Suprapubic skin (tissue), 4 donors: ENCODE measurements at regions not wholly inside any gene's neighbourhood (a gene's known extent, or its start where the extent isn't known, plus 50 kb on each side); places are given as distances from the start of the nearest gene placed in this dataset.

ENCODE experiments used
- DNase-seq, 2 donors: peaks; one replicate each; pipeline ENCODE4 v3.0.0-alpha.2; 2019; ENCODE audit warnings: low spot score in 2 of 2
- H3K27ac ChIP-seq: fragments of 200-600 bp; sonication (generic); one replicate; pipeline ENCODE4 v1.5.1; 2019
- H3K27me3 ChIP-seq: fragments of 200-600 bp; sonication (generic); one replicate; pipeline ENCODE4 v1.5.1; 2019
- H3K36me3 ChIP-seq: fragments of 200-600 bp; sonication (generic); one replicate; pipeline ENCODE4 v1.5.1; 2019
- H3K4me1 ChIP-seq: fragments of 200-600 bp; sonication (generic); one replicate; pipeline ENCODE4 v1.5.1; 2019
- H3K4me3 ChIP-seq: fragments of 200-600 bp; sonication (generic); one replicate; pipeline ENCODE4 v1.5.1; 2019; ENCODE audit warnings: mild to moderate bottlenecking
- H3K9me3 ChIP-seq: fragments of 200-600 bp; sonication (generic); one replicate; pipeline ENCODE4 v1.5.1; 2019
- CTCF ChIP-seq, 2 donors: fragments of 200-600 bp in 1 of 2; fragments of 450-650 bp in 1 of 2; sonication (generic) in 1 of 2; IDR thresholded peaks; one replicate each; pipeline ENCODE4 v1.5.1; 2016 to 2019; ENCODE audit warnings: antibody characterized with exemption in 2 of 2, mild to moderate bottlenecking in 1 of 2, moderate library complexity in 1 of 2
- EP300 ChIP-seq: sonication (generic); formaldehyde crosslinking; IDR thresholded peaks from one replicate; pipeline ENCODE4 v1.6.1; 2017; ENCODE audit warnings: antibody characterized with exemption
- POLR2A ChIP-seq, 2 donors: fragments of 450-650 bp; IDR thresholded peaks; one replicate each; pipeline ENCODE4 v1.6.1; 2017; ENCODE audit warnings: antibody characterized with exemption in 2 of 2, mild to moderate bottlenecking in 2 of 2, moderate library complexity in 2 of 2
- POLR2AphosphoS5 ChIP-seq, 3 donors: sonication (generic); formaldehyde crosslinking; IDR thresholded peaks; one replicate each; pipeline ENCODE4 v1.6.1; 2017; ENCODE audit warnings: antibody characterized with exemption in 3 of 3
- WGBS: methylation state at CpG from one replicate; pipeline ENCODE4 v1.1.5; 2018; 5-methylcytosine and 5-hydroxymethylcytosine counted together

- Histone ChIP-seq H3K9me3 (no peaks in the 10 kb centered on the region), H3K27me3 (no peaks in the 10 kb centered on the region), H3K4me1 (no peaks in the 10 kb centered on the region), H3K27ac (no peak overlapping the region), H3K4me3 (no peak overlapping the region), H3K36me3 (no peaks in the 10 kb centered on the region)
- 79% methylated on average over 4 of the region's 4 CpGs for WGBS
- no peak for TF ChIP-seq EP300
- no peak for TF ChIP-seq CTCF (IDR thresholded peaks at IDR 0.05)
- TF ChIP-seq POLR2A (IDR thresholded peaks at IDR 0.05), result no peak
- no peak for TF ChIP-seq POLR2AphosphoS5 (IDR thresholded peaks at IDR 0.05)
- DNase-seq, result no peak
Observed at GRCh38 chr5:5904113-5904512, 474.2 kb downstream of the MED10 start.

- no peaks in the 10 kb centered on the region for H3K27me3 ChIP-seq
- no peak overlapping the region for H3K27ac ChIP-seq
- no peak for TF ChIP-seq EP300
- no peak for TF ChIP-seq POLR2A (IDR thresholded peaks at IDR 0.05)
- no peak for TF ChIP-seq POLR2AphosphoS5 (IDR thresholded peaks at IDR 0.05)
- no peak for TF ChIP-seq CTCF (IDR thresholded peaks at IDR 0.05)
- no peaks in the 10 kb centered on the region for H3K4me1 ChIP-seq
- no peak overlapping the region for H3K4me3 ChIP-seq
- no peaks in the 10 kb centered on the region for H3K36me3 ChIP-seq
- H3K9me3 ChIP-seq, result no peaks in the 10 kb centered on the region
- 73% methylated on average over 10 of the region's 10 CpGs for WGBS
- no peak for DNase-seq
Observed at GRCh38 chr5:5902678-5903646, 475.4 kb downstream of the MED10 start.

- Histone ChIP-seq H3K27me3 (no peaks in the 10 kb centered on the region), H3K9me3 (no peaks in the 10 kb centered on the region), H3K27ac (no peak overlapping the region), H3K4me3 (no peak overlapping the region), H3K4me1 (no peaks in the 10 kb centered on the region), H3K36me3 (no peaks in the 10 kb centered on the region)
- 66% methylated on average over 6 of the region's 6 CpGs for WGBS
- no peak for DNase-seq
- TF ChIP-seq POLR2AphosphoS5 (IDR thresholded peaks at IDR 0.05), result no peak
- TF ChIP-seq CTCF (IDR thresholded peaks at IDR 0.05), result no peak
- TF ChIP-seq POLR2A (IDR thresholded peaks at IDR 0.05), result no peak
- no peak for TF ChIP-seq EP300
Observed at GRCh38 chr5:5900350-5900749, 477.9 kb downstream of the ICE1 start.

- no peak overlapping the region for H3K4me3 ChIP-seq
- no peaks in the 10 kb centered on the region for H3K27me3 ChIP-seq
- H3K27ac ChIP-seq, result no peak overlapping the region
- H3K4me1 ChIP-seq, result no peaks in the 10 kb centered on the region
- no peak for DNase-seq
- H3K36me3 ChIP-seq, result no peaks in the 10 kb centered on the region
- TF ChIP-seq POLR2A (IDR thresholded peaks at IDR 0.05) (no peak), CTCF (IDR thresholded peaks at IDR 0.05) (no peak), POLR2AphosphoS5 (IDR thresholded peaks at IDR 0.05) (no peak), EP300 (no peak)
- no peaks in the 10 kb centered on the region for H3K9me3 ChIP-seq
- WGBS, result 62% methylated on average over 3 of the region's 3 CpGs
Observed at GRCh38 chr5:5899716-5900115, 477.2 kb downstream of the ICE1 start.

GRCh38 chr5:5888284-5888683 lies 465.8 kb downstream of the ICE1 start:
- no peaks in the 10 kb centered on the region for H3K36me3 ChIP-seq
- H3K27me3 ChIP-seq, result peaks cover 9% of the 10 kb centered on the region
- H3K9me3 ChIP-seq, result no peaks in the 10 kb centered on the region
- WGBS, result 67% methylated on average over 1 of the region's 1 CpG
- TF ChIP-seq EP300, result no peak
- TF ChIP-seq CTCF (IDR thresholded peaks at IDR 0.05), result no peak
- TF ChIP-seq POLR2AphosphoS5 (IDR thresholded peaks at IDR 0.05), result no peak
- TF ChIP-seq POLR2A (IDR thresholded peaks at IDR 0.05), result no peak
- no peak overlapping the region for H3K27ac ChIP-seq
- DNase-seq, result no peak
- no peaks in the 10 kb centered on the region for H3K4me1 ChIP-seq
- no peak overlapping the region for H3K4me3 ChIP-seq
